HepG2 (cell line): ENCODE measurements at regions not wholly inside any gene's neighbourhood (a gene's known extent, or its start where the extent isn't known, plus 50 kb on each side); places are given as distances from the start of the nearest gene placed in this dataset.

Experiments used
- ATAC-seq: fragments of 200-7000 bp; cut with Tn5 transposase; 3 replicates; pipeline ENCODE4 v1.9.1; 2020; ENCODE audit warnings: mild to moderate bottlenecking, moderate library complexity
- BruUV-seq: library from RNA; stranded (reverse); fragments of 400-500 nt; replicated peaks from 2 replicates; lab custom pipeline; 2021; lab: Mats Ljungman, UMichigan
- CTCF ChIA-PET: fragments of 300-600 bp; formaldehyde crosslinking; extraction: SDS; loops from one replicate; lab custom pipeline; 2021; ENCODE audit warnings: low total read pairs, inconsistent platforms, low intra/inter-chr PET ratio; lab: Yijun Ruan, JAX
- POLR2A ChIA-PET: fragments of 350-600 bp; sonication (Branson Sonifier 250); formaldehyde crosslinking; loops from one replicate; lab custom pipeline; 2020; ENCODE audit warnings: antibody characterized with exemption, inconsistent platforms; lab: Yijun Ruan, JAX
- DNase-seq: peaks from one replicate; pipeline ENCODE4 v3.0.0-alpha.2; 2015; ENCODE audit warnings: low spot score
- FAIRE-seq: peaks from 3 replicates; lab custom pipeline; 2011; peaks lifted over from hg19 to GRCh38; lab: Jason Lieb, UNC
- H2AFZ ChIP-seq: one replicate; pipeline ENCODE4 v1.6.1; 2011; ENCODE audit warnings: low read length, inconsistent platforms
- H3K27ac ChIP-seq: fragments of 300-600 bp; 3 replicates; pipeline ENCODE4 v1.8.0; 2011; ENCODE audit warnings: mixed run types, mild to moderate bottlenecking, mixed read lengths, low read length, inconsistent platforms; ENCODE audit not compliant: insufficient read depth; ENCODE audit errors: extremely low read length
- H3K27me3 ChIP-seq, 2 experiments: fragments of 200-600 bp in 1 of 2; 2 replicates in 1 of 2; 3 replicates in 1 of 2; pipeline versions ENCODE4 v1.6.0 to v1.8.0; 2011; ENCODE audit warnings: low read length in 2 of 2, mild to moderate bottlenecking in 2 of 2, moderate library complexity in 2 of 2, inconsistent platforms in 1 of 2; ENCODE audit not compliant: insufficient read depth in 2 of 2, control insufficient read depth in 1 of 2
- H3K36me3 ChIP-seq, 2 experiments: fragments of 200-600 bp in 1 of 2; replicated peaks in 1 of 2; 2 replicates in 1 of 2; 3 replicates in 1 of 2; pipeline versions ENCODE4 v1.5.1 to v1.8.0; 2011; ENCODE audit warnings: low read length in 2 of 2, inconsistent platforms in 1 of 2; ENCODE audit not compliant: insufficient read depth in 2 of 2, control insufficient read depth in 1 of 2
- H3K4me1 ChIP-seq: 2 replicates; pipeline ENCODE4 v1.5.1; 2012; ENCODE audit warnings: low read length, inconsistent platforms; ENCODE audit not compliant: insufficient read depth
- H3K4me2 ChIP-seq: 2 replicates; pipeline ENCODE4 v1.6.0; 2011; ENCODE audit warnings: low read depth, low read length, inconsistent platforms
- H3K4me3 ChIP-seq, 3 experiments: fragments of 200-600 bp in 1 of 3; sonication (generic), shearing (Covaris generic) in 1 of 3; replicated peaks in 1 of 3; 2 replicates each; pipeline ENCODE4 v1.5.1; 2011 to 2016; ENCODE audit warnings: low read length in 3 of 3, inconsistent platforms in 2 of 3, low read depth in 2 of 3, mild to moderate bottlenecking in 2 of 3, control low read depth in 1 of 3, mixed read lengths in 1 of 3; ENCODE audit not compliant: insufficient read depth in 1 of 3
- H3K79me2 ChIP-seq: one replicate; pipeline ENCODE4 v1.6.1; 2011; ENCODE audit warnings: low read length, inconsistent platforms; ENCODE audit not compliant: insufficient read depth
- H3K9ac ChIP-seq: 2 replicates; pipeline ENCODE4 v1.6.0; 2011; ENCODE audit warnings: mild to moderate bottlenecking, low read depth, low read length, inconsistent platforms; ENCODE audit not compliant: insufficient read depth
- H3K9me3 ChIP-seq: 2 replicates; pipeline ENCODE4 v1.5.1; 2012; ENCODE audit warnings: mild to moderate bottlenecking, low read length
- H4K20me1 ChIP-seq: 2 replicates; pipeline ENCODE4 v1.6.0; 2011; ENCODE audit warnings: inconsistent platforms, mild to moderate bottlenecking, low read length, moderate library complexity; ENCODE audit not compliant: insufficient read depth
- BHLHE40 ChIP-seq: IDR thresholded peaks from 2 replicates; pipeline ENCODE4 v1.6.1; 2011; ENCODE audit warnings: low read length, improper control_type of control experiment
- CEBPG ChIP-seq: IDR thresholded peaks from 2 replicates; pipeline ENCODE4 v1.6.1; 2016
- DPF2 ChIP-seq: sonication (generic); formaldehyde crosslinking; IDR thresholded peaks from 2 replicates; pipeline ENCODE4 v1.4.0; 2020; ENCODE audit warnings: mild to moderate bottlenecking, low read depth, missing genetic modification reagents, borderline replicate concordance
- FOXO1 ChIP-seq: sonication (generic); formaldehyde crosslinking; IDR thresholded peaks from 2 replicates; pipeline ENCODE4 v1.4.0; 2020; ENCODE audit warnings: missing genetic modification reagents
- GATAD1 ChIP-seq: IDR thresholded peaks from 2 replicates; pipeline ENCODE4 v1.6.1; 2016; ENCODE audit warnings: missing genetic modification reagents, missing compliant biosample characterization
- KDM1A ChIP-seq: IDR thresholded peaks from 2 replicates; pipeline ENCODE4 v1.6.1; 2016; ENCODE audit warnings: missing compliant biosample characterization
- MYPOP ChIP-seq: sonication (generic); formaldehyde crosslinking; IDR thresholded peaks from 2 replicates; pipeline ENCODE4 v1.8.1; 2023; ENCODE audit warnings: mild to moderate bottlenecking, moderate library complexity, missing genetic modification reagents
- REPIN1 ChIP-seq: sonication (generic); formaldehyde crosslinking; IDR thresholded peaks from 2 replicates; pipeline ENCODE4 v1.8.0; 2022; ENCODE audit warnings: missing genetic modification reagents, low read depth, mild to moderate bottlenecking, borderline replicate concordance
- XBP1 ChIP-seq: sonication (generic); formaldehyde crosslinking; IDR thresholded peaks from 2 replicates; pipeline ENCODE4 v1.5.0; 2020; ENCODE audit warnings: missing genetic modification reagents
- ZFP37 ChIP-seq: sonication (generic); formaldehyde crosslinking; IDR thresholded peaks from 2 replicates; pipeline ENCODE4 v1.4.0; 2020; ENCODE audit warnings: missing genetic modification reagents, borderline replicate concordance
- ZNF20 ChIP-seq: sonication (generic); formaldehyde crosslinking; IDR thresholded peaks from 2 replicates; pipeline ENCODE4 v1.4.0; 2020; ENCODE audit warnings: mild to moderate bottlenecking, moderate library complexity, missing genetic modification reagents
- ZNF335 ChIP-seq: sonication (generic); formaldehyde crosslinking; IDR thresholded peaks from 2 replicates; pipeline ENCODE4 v1.4.0; 2020; ENCODE audit warnings: missing genetic modification reagents
- ZNF362 ChIP-seq: sonication (generic); formaldehyde crosslinking; IDR thresholded peaks from 2 replicates; pipeline ENCODE4 v1.4.0; 2020; ENCODE audit warnings: missing genetic modification reagents, mild to moderate bottlenecking, borderline replicate concordance
- ZNF619 ChIP-seq: sonication (generic); formaldehyde crosslinking; IDR thresholded peaks from 2 replicates; pipeline ENCODE4 v1.4.0; 2020; ENCODE audit warnings: mild to moderate bottlenecking, missing genetic modification reagents
- ZNF629 ChIP-seq: sonication (generic); formaldehyde crosslinking; conservative IDR thresholded peaks from 2 replicates; pipeline ENCODE4 v1.5.0; 2020; ENCODE audit warnings: missing genetic modification reagents
- WGBS: methylation state at CpG from one replicate; pipeline ENCODE4 v1.1.6; 2017; ENCODE audit warnings: low lambda C conversion rate; 5-methylcytosine and 5-hydroxymethylcytosine counted together
- in situ Hi-C: cut with HindIII; loops from 2 replicates; pipeline ENCODE4 v1.10.0; 2017; ENCODE audit warnings: low pct_unique_long_range_greater_than_20kb; ENCODE audit not compliant: extremely low pct_ligation_motif_present
- intact Hi-C: fragments of 100-400 bp; cut with micrococcal nuclease; formaldehyde crosslinking; loops from one replicate; pipeline ENCODE4 v1.10.0; 2022; ENCODE audit not compliant: unreplicated experiment

GRCh38 chr11:71201936-71202597 is 50.3 kb downstream of the SHANK2 start:
- Histone ChIP-seq H3K27me3 (no peaks in the 10 kb centered on the region), H2AFZ (no peak overlapping the region), H3K9ac (no peak overlapping the region), H3K27ac (no peak overlapping the region), H3K9me3 (no peaks in the 10 kb centered on the region), H3K4me1 (0 out of 2 replicates have a peak, but pooled peaks cover 6% of the 10 kb centered on the region), H3K36me3 (peaks cover 16 to 66% of the 10 kb centered on the region in 2 experiments; a peak in 4 of 5 replicates), H4K20me1 (peaks cover 54% of the 10 kb centered on the region), H3K4me3 (no peak overlapping the region), H3K79me2 (peaks cover 67% of the 10 kb centered on the region), H3K4me2 (no peak overlapping the region)
- ATAC-seq (no peak), FAIRE-seq (no peak), DNase-seq (no peak)
- intact Hi-C loops (no loop called here), in situ Hi-C loops (no loop called here)
- BruUV-seq = no TSS peak
- POLR2A ChIA-PET = no interaction called here
- CTCF ChIA-PET = no interaction called here
- WGBS = 97% methylated on average over 5 of the region's 6 CpGs
- TF ChIP-seq ZNF20 (CRISPR knock-in tag) (no peak), ZNF362 (CRISPR knock-in tag) (no peak), DPF2 (CRISPR knock-in tag) (no peak), FOXO1 (CRISPR knock-in tag) (no peak), GATAD1 (CRISPR knock-in tag) (no peak), ZNF335 (no peak), ZFP37 (CRISPR knock-in tag) (no peak), BHLHE40 (no peak), REPIN1 (CRISPR knock-in tag) (no peak), KDM1A (CRISPR knock-in tag) (0 out of 2 replicates have a peak, but pooled peaks have one; percentile 30), ZNF629 (peak; percentile 93), CEBPG (CRISPR knock-in tag) (no peak), ZNF619 (CRISPR knock-in tag) (no peak), XBP1 (CRISPR knock-in tag) (no peak), MYPOP (CRISPR knock-in tag) (no peak)
